Adrenal gland (tissue), 9 donors: ENCODE measurements at regions not wholly inside any gene's neighbourhood (a gene's known extent, or its start where the extent isn't known, plus 50 kb on each side); places are given as distances from the start of the nearest gene placed in this dataset.

Experiments
- DNase-seq, 7 donors: peaks; one replicate each; pipeline ENCODE4 v3.0.0-alpha.2; 2019 to 2020
- H3K27ac ChIP-seq, 5 donors: fragments of 200-600 bp; sonication (generic) in 4 of 5; 1 replicate in 3 of 5; 2 replicates in 2 of 5; pipeline versions ENCODE4 v1.5.1 to v1.8.0; 2016 to 2020; ENCODE audit warnings: mild to moderate bottlenecking in 1 of 5
- H3K27me3 ChIP-seq: fragments of 200-600 bp; 2 replicates; pipeline ENCODE4 v1.8.0; 2021
- H3K36me3 ChIP-seq, 2 donors: fragments of 200-600 bp; replicated peaks in 1 of 2; 1 replicate in 1 of 2; 2 replicates in 1 of 2; pipeline versions ENCODE4 v1.5.1 to v1.8.0; 2018 to 2022
- H3K4me1 ChIP-seq, 2 donors: fragments of 200-600 bp; replicated peaks in 1 of 2; 1 replicate in 1 of 2; 2 replicates in 1 of 2; pipeline versions ENCODE4 v1.5.1 to v1.8.0; 2018 to 2021
- H3K4me3 ChIP-seq, 4 donors: fragments of 200-600 bp; sonication (generic) in 3 of 4; one replicate each; pipeline ENCODE4 v1.5.1; 2016 to 2018
- H3K9me3 ChIP-seq, 3 donors: fragments of 200-600 bp; sonication (generic) in 1 of 3; replicated peaks in 1 of 3; 1 replicate in 2 of 3; 2 replicates in 1 of 3; pipeline versions ENCODE4 v1.5.1 to v1.8.0; 2016 to 2021
- CTCF ChIP-seq, 6 experiments: fragments of 450-650 bp in 4 of 6; fragments of 200-600 bp in 2 of 6; sonication (generic) in 1 of 6; IDR thresholded peaks; 1 replicate in 5 of 6; 2 replicates in 1 of 6; pipeline versions ENCODE4 v1.5.1 to v1.8.0; 2016 to 2021; ENCODE audit warnings: antibody characterized with exemption in 6 of 6, mild to moderate bottlenecking in 2 of 6, moderate library complexity in 1 of 6
- POLR2A ChIP-seq, 2 donors: fragments of 450-650 bp; IDR thresholded peaks; one replicate each; pipeline ENCODE4 v1.6.1; 2017; ENCODE audit warnings: antibody characterized with exemption in 2 of 2, mild to moderate bottlenecking in 2 of 2, moderate library complexity in 1 of 2
- WGBS, 4 donors: extraction: QIAGEN DNeasy Blood & Tissue Kit in 2 of 4; methylation state at CpG; one replicate each; pipeline versions ENCODE4 v1.1.5 to v1.1.7; 2013 to 2017; 5-methylcytosine and 5-hydroxymethylcytosine counted together
- intact Hi-C, 2 donors: fragments of 100-400 bp; cut with DNase I; formaldehyde crosslinking; loops; one replicate each; pipeline versions ENCODE4 v1.14.1 to v1.15.0; 2022 to 2023
- donor health status: healthy with polysubstance abuse.
- donor health status: Bipolar disorder and iron deficiency.
- donor health status: DM: yes; HTN: yes; CAD: no.
- donor health status: DM: no; HTN: no; CAD: no.
- donor health status: DM: no; HTN: no; CAD: no.

DNA sequence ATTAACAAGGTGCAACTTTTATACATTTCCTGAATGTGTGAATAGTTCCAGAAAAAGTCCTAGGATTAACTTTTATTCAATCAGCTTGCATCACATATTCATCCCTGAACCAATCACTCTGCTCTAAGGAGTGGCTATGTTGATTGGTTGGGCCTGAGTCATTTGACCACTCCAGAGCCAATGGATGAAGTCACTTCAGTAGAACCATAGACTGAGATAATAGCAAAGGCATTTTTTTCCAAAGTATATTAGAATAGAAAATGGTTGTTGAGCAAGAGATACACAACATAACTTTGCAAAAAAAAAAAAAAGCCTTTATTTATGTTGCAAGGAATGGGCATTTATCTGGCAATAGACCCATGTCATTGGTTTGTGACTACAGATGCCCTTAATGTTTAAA lies 55.5 kb upstream of the AGTR1 start:
- H3K36me3 ChIP-seq, result no peaks in the 10 kb centered on the region
- TF ChIP-seq CTCF (IDR thresholded peaks at IDR 0.05) (no peak), POLR2A (IDR thresholded peaks at IDR 0.05) (no peak)
- no peaks in the 10 kb centered on the region for H3K27me3 ChIP-seq
- no peak overlapping the region for H3K4me3 ChIP-seq
- no peak overlapping the region for H3K27ac ChIP-seq
- H3K4me1 ChIP-seq, result peaks cover 0 to 8% of the 10 kb centered on the region in 2 donors
- no peaks in the 10 kb centered on the region for H3K9me3 ChIP-seq
- intact Hi-C loops, result no loop called here
- no peak for DNase-seq

DNA sequence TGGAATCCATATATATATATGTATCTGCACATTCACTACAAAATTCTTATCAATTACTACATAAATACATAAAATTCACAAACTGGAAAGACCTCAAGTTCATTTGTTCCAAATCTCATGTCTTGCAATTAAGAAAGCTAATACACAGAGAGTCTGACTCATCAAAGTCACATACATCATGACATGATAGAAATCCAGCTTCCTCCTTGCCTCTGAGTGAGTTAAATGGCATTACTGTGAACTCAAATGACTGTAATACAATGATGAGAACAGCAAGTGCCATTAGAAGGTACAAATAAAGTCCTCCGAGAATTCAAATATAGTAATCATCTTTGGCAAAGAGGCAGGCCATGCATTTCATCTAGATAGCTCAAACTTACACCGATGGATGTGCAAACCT lies 55.1 kb upstream of the AGTR1 start:
- Histone ChIP-seq H3K4me3 (no peak overlapping the region), H3K36me3 (no peaks in the 10 kb centered on the region), H3K4me1 (peaks cover 0 to 8% of the 10 kb centered on the region in 2 donors), H3K27me3 (no peaks in the 10 kb centered on the region), H3K27ac (no peak overlapping the region), H3K9me3 (no peaks in the 10 kb centered on the region)
- TF ChIP-seq POLR2A (IDR thresholded peaks at IDR 0.05) (no peak), CTCF (IDR thresholded peaks at IDR 0.05) (no peak)
- intact Hi-C loops, result no loop called here
- DNase-seq, result no peak
- 62 to 85% (median 76%) methylated on average over 2 of the region's 2 CpGs for WGBS, 4 donors

GRCh38 chr3:148643389-148643840 lies 54.3 kb upstream of the AGTR1 start:
- Histone ChIP-seq H3K27ac (peak overlapping the region in 1 of 5 donors; percentile 57), H3K36me3 (no peaks in the 10 kb centered on the region), H3K9me3 (no peaks in the 10 kb centered on the region), H3K27me3 (no peaks in the 10 kb centered on the region), H3K4me1 (peaks cover 4 to 15% of the 10 kb centered on the region in 2 donors), H3K4me3 (no peak overlapping the region)
- intact Hi-C loops, result no loop called here
- WGBS, 4 donors, result 59 to 74% (median 66%) methylated on average over 4 of the region's 4 CpGs
- DNase-seq, result peak in 1 of 7 donors; percentile 1
- TF ChIP-seq CTCF (IDR thresholded peaks at IDR 0.05) (no peak), POLR2A (IDR thresholded peaks at IDR 0.05) (no peak)

GRCh38 chr3:148646126-148646665 lies 51.5 kb upstream of the AGTR1 start:
- intact Hi-C loops, result no loop called here
- 82 to 90% (median 88%) methylated on average over 4 of the region's 4 CpGs for WGBS, 4 donors
- no peak for TF ChIP-seq POLR2A (IDR thresholded peaks at IDR 0.05)
- no peak for TF ChIP-seq CTCF (IDR thresholded peaks at IDR 0.05)

More at GRCh38 chr3:148646126-148646665, 51.5 kb upstream of the AGTR1 start:
- Histone ChIP-seq H3K9me3 (no peaks in the 10 kb centered on the region), H3K27me3 (no peaks in the 10 kb centered on the region), H3K36me3 (no peaks in the 10 kb centered on the region), H3K4me3 (no peak overlapping the region), H3K4me1 (peaks cover 7 to 24% of the 10 kb centered on the region in 2 donors), H3K27ac (no peak overlapping the region)
- DNase-seq, result no peak
